Ishikawa (cell line): ENCODE measurements at regions not wholly inside any gene's neighbourhood (a gene's known extent, or its start where the extent isn't known, plus 50 kb on each side); places are given as distances from the start of the nearest gene placed in this dataset.

Source experiments
- CEBPB ChIP-seq: IDR thresholded peaks from 2 replicates; pipeline ENCODE4 v1.6.1; 2012
- CREB1 ChIP-seq: IDR thresholded peaks from 2 replicates; pipeline ENCODE4 v1.6.1; 2012; ENCODE audit warnings: low read depth
- EGR1 ChIP-seq: IDR thresholded peaks from 2 replicates; pipeline ENCODE4 v1.6.1; 2012
- EP300 ChIP-seq: IDR thresholded peaks from 2 replicates; pipeline ENCODE4 v1.6.1; 2012; ENCODE audit warnings: borderline replicate concordance
- FOXM1 ChIP-seq: IDR thresholded peaks from 2 replicates; pipeline ENCODE4 v1.6.1; 2012; ENCODE audit warnings: low read depth, borderline replicate concordance
- NFIC ChIP-seq: IDR thresholded peaks from 2 replicates; pipeline ENCODE4 v1.6.1; 2012
- RAD21 ChIP-seq: IDR thresholded peaks from 2 replicates; pipeline ENCODE4 v1.6.1; 2012; ENCODE audit warnings: low read depth
- REST ChIP-seq: IDR thresholded peaks from 2 replicates; pipeline ENCODE4 v1.6.1; 2012; ENCODE audit warnings: low read depth, mild to moderate bottlenecking
- TAF1 ChIP-seq: IDR thresholded peaks from 2 replicates; pipeline ENCODE4 v1.6.1; 2012; ENCODE audit warnings: low read depth, mild to moderate bottlenecking
- TCF12 ChIP-seq: IDR thresholded peaks from 2 replicates; pipeline ENCODE4 v1.6.1; 2012; ENCODE audit warnings: low read depth
- TEAD4 ChIP-seq: IDR thresholded peaks from 2 replicates; pipeline ENCODE4 v1.6.1; 2012
- USF1 ChIP-seq: IDR thresholded peaks from 2 replicates; pipeline ENCODE4 v1.6.1; 2012
- YY1 ChIP-seq: IDR thresholded peaks from 2 replicates; pipeline ENCODE4 v1.6.1; 2012; ENCODE audit warnings: low read depth
- ZBTB7A ChIP-seq: IDR thresholded peaks from 2 replicates; pipeline ENCODE4 v1.6.1; 2012; ENCODE audit warnings: low read depth
- TF ChIP-seq, protein P1 (sequence below): IDR thresholded peaks from 2 replicates; pipeline ENCODE4 v1.6.1; 2012

GRCh38 chr5:98643569-98643968 is 129.9 kb upstream of the RGMB start:
- TF ChIP-seq NFIC (no peak), REST (no peak)

GRCh38 chr5:98651715-98652114 is 121.7 kb upstream of the RGMB start:
- no peak for TF ChIP-seq FOXM1
- no peak for TF ChIP-seq RAD21
- no peak for TF ChIP-seq EP300
- TF ChIP-seq TCF12 = no peak

- TF ChIP-seq REST = no peak
- no peak for TF ChIP-seq YY1
- TF ChIP-seq, protein P1, sequence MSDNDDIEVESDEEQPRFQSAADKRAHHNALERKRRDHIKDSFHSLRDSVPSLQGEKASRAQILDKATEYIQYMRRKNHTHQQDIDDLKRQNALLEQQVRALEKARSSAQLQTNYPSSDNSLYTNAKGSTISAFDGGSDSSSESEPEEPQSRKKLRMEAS = no peak
- TF ChIP-seq ZBTB7A = no peak
- TF ChIP-seq EP300 = no peak
- no peak for TF ChIP-seq NFIC
- no peak for TF ChIP-seq EGR1
- no peak for TF ChIP-seq CEBPB
- TF ChIP-seq TEAD4 = no peak
- TF ChIP-seq FOXM1 = no peak
- no peak for TF ChIP-seq TCF12
- no peak for TF ChIP-seq CREB1
- TF ChIP-seq USF1 = no peak
- TF ChIP-seq RAD21 = no peak
- TF ChIP-seq TAF1 = no peak
Observed at GRCh38 chr5:98656125-98656795, 117.2 kb upstream of the RGMB start.

DNA sequence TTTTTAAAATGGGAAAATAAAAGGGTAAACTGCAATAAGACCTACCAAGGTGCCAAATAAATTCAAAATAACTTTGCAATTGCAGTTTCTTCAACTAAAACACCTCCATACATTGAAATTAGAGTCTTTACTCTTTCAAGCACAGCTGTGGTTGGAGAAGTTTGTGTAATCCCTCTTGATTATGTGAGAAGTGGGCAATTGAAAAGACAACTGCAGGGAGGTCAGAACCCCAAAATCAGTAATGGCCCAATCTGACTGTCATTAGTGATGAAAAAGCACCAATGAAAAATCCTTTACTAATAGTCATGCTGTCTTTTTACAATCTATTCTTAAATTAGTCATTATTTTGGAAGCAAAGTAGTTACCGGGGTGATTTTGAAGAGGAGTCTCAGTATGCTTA is 116.7 kb upstream of the RGMB start:
- TF ChIP-seq RAD21 (no peak), FOXM1 (no peak), YY1 (no peak), CEBPB (no peak), ZBTB7A (no peak), TEAD4 (no peak)
- TF ChIP-seq, protein P1 = no peak

DNA sequence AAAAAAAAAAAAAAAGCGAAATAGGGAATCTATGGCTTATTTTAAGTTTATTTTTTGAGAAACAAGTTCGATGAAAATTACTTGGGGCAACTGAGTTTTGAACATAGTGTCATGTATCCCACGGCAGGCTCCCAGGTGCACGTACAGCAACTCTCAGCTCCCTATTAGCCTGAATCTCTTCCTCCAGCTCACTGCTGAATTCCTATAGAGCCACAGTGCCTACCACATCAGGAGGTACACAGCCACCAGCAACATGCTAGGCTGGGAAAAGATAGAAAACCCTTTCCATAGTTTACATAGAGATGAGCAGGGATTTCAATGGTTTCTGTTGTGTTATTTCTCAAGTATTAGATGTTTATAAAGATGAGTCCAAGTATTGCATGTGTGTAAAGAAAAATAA is 115.9 kb upstream of the RGMB start:
- TF ChIP-seq EGR1 = no peak
- TF ChIP-seq TCF12 = no peak
- TF ChIP-seq CEBPB = no peak
- no peak for TF ChIP-seq ZBTB7A
- TF ChIP-seq TAF1 = no peak
- TF ChIP-seq, protein P1 = no peak
- no peak for TF ChIP-seq YY1

GRCh38 chr5:98663521-98663920 is 109.9 kb upstream of the RGMB start:
- no peak for TF ChIP-seq RAD21
- TF ChIP-seq TAF1 = no peak
- no peak for TF ChIP-seq EP300
- no peak for TF ChIP-seq TCF12
- TF ChIP-seq ZBTB7A = no peak
- TF ChIP-seq CEBPB = no peak
- no peak for TF ChIP-seq USF1
- TF ChIP-seq CREB1 = no peak
- TF ChIP-seq FOXM1 = no peak
- TF ChIP-seq EGR1 = no peak
- TF ChIP-seq, protein P1 = no peak
- TF ChIP-seq REST = no peak
- TF ChIP-seq TEAD4 = no peak
- no peak for TF ChIP-seq NFIC
- TF ChIP-seq YY1 = no peak
